G401.6 (cell line): ENCODE measurements at regions not wholly inside any gene's neighbourhood (a gene's known extent, or its start where the extent isn't known, plus 50 kb on each side); places are given as distances from the start of the nearest gene placed in this dataset.

Experiments used
- FAIRE-seq: peaks from 2 replicates; lab custom pipeline; 2012; peaks lifted over from hg19 to GRCh38; lab: Jason Lieb, UNC

- FAIRE-seq = no peak
Measured at GRCh38 chr13:105285526-105285925, 1249.9 kb downstream of the EFNB2 start.

DNA sequence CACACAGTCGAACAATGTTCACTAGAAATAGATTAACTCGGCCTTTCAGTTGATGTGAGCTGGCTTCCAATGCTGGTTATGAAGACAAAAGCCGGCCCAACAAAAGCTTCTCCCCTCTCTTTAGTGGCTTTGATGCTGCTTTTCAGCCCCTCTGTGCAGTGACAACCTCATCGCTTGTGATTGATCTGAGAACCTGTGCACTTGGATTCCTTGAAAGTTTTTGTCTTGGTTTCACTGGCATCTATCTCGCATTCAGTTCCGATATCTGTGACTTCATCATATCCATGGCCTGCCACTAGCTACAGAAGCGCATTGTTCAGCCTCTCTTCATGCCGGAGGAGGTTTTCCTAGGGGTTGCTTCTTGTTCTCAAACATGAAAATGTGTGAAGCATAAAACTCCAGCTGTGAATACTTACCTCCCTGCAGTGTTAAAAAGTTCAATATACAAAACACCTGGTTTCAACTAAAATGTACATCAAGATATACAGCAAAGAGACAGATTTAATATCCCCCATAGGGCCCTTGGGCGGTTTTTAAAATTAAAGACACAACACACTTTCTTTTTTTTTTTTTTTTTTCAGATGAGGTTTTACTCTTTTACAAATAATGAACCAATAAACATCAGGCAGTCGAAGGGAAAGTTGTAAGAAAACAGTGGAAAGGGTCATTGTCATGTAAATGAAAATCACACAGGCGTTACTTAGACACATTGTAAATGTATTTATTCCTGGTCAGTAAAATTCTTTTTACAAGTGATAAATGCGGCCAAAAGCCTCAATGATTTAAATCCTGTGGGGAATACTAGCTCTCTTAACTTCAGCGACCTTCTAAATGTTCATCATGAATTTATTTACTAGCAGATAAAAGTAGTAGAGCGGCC is 1252.8 kb downstream of the EFNB2 start:
- no peak for FAIRE-seq

DNA sequence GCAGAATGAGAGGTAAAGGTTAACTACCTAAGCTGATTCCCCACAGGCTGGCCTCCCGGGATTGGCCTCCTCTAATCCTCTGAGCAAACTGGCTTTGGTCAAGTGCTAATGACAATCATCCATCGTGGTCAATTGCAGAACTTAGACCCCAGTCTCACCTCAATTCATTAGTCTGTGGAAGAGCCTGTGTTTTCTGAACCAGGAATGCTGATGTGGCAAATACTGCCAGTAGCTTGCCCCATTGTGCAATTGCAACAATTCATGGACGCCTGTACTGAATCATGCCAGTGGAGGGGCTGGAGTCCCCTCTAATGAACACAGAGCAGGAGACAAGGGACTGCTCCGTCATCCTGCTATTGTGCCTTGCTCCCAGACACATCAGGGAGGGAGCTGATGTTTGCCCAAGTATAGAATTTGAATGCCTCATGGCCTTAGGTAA is 1256.5 kb downstream of the EFNB2 start:
- FAIRE-seq = no peak

DNA sequence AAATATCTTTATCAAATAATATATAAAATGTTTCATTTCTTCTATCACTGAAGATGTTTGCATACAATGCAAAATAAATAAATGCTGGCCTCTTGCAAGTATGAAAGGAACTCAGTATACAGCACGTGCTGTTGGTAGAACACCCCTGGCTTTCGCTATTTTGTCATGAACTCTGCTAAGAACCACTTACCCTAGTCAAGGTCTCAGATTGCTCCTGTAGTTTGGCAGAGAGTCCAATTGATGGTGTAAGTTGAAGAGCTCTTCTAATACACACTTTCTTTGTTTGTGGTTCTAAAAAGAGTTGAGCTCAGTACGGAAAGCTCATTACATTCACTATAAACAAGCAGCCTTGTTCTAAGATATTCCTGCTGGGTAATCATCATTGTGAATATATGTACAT is 1258.9 kb downstream of the EFNB2 start:
- no peak for FAIRE-seq

DNA sequence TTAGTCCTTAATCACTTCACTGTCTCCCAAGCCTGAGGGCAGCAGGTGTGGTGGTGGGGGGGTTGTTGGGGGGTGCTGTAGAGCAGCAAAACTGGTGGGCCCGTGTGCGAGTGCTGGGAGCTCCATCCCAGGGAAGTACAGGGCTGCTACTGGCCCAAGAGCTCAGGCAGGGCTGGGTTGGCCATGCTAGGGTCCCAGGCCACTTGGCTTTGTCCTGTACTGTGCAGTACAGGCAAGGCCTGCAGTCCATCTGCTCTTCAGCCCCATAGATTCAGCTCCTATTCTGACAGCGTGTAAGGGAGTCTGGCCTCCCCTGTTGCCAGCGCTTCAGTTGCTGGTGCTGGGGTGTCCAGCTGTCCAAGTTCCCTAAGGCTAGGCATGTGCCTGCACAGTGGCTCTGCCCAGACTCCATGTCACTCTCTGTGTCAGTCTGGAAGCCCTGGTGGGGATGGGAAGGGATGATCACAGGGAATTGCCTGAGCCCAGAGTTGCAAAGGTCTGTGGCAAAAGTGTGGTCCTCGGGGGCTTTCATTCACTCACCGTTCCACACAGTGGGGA is 1261.7 kb downstream of the EFNB2 start:
- no peak for FAIRE-seq

GRCh38 chr13:105272660-105273631 is 1262.5 kb downstream of the EFNB2 start:
- FAIRE-seq = no peak

- no peak for FAIRE-seq
Measured at GRCh38 chr13:105266615-105267014, 1268.8 kb downstream of the EFNB2 start.

GRCh38 chr13:105262579-105262978 is 1272.9 kb downstream of the EFNB2 start:
- no peak for FAIRE-seq

DNA sequence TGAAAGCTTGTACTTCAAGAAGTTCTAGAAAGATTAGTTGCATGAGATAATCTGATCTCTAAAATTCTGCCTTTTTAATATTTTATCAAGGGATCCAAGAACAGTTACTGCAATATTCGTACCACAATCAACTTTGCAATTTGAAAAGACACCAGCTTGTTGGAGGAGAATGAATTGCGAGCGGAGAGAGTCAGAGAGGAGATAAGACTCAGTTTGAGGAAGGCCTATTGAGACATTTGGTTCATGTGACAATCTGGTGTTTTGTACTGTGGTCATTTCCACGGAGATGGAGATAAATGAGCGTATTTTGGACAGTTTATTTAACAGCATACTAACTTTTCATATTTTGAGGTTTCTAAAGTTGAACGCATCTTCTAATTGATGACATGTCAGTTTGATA is 1276.0 kb downstream of the EFNB2 start:
- FAIRE-seq = no peak

- FAIRE-seq = no peak
Measured at GRCh38 chr13:105255472-105255871, 1280.0 kb downstream of the EFNB2 start.

DNA sequence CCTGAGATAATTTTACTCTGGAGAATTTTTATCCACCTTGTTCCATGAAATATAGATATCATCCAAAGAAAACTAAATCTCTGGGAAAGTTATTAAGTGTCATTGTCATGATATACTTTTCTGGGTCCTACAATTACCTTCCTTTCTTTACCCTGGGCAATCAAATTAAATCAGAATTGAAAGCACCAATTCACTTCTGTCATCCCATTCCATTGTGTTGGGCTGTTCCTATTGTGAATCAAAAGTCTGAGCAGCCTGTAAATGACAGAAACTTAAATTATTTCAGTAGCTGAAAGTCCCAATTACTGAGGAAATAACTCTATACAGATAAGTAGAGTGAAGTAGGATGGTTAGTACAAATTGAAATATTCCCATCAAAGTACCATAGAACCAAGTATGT is 1284.2 kb downstream of the EFNB2 start:
- no peak for FAIRE-seq

- no peak for FAIRE-seq
Measured at GRCh38 chr13:105247830-105248229, 1287.6 kb downstream of the EFNB2 start.

DNA sequence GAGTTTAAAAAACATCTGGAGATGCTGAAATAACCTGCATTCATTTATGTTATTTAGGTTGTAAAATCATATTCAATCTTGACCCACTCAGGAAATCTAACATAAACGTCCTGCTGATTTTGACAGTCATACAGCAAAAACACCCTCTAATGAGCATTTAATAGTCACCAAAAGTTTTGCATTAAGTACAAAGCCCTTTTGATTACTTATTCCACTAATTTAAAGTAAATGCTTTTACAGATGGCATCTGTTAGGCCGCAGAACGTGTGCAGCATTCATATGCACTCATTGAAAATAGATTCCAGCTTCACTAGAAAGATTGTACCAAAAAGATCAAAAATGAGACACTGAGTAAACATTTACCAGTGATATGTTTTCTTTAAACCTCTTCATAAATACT is 1295.1 kb downstream of the EFNB2 start:
- no peak for FAIRE-seq

DNA sequence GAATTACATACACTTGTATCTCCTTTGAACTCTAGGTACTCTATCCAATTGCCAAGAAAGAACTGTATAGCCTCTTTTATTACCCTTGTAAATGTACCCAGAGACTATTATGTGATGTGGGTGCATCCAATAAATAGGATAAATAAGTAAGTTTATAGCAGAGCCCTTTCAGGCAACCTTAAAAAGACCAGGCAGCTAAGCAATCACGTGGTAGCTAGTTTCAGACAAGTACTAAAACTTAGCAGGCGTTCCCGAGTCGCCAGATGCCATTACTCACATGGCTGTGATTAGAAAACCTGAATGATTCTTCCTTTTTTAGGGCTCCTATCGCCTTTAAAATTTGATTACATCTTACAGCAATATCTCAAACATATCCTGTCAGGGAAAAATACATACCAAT is 1303.0 kb downstream of the EFNB2 start:
- FAIRE-seq = no peak

- FAIRE-seq = no peak
Measured at GRCh38 chr13:105232006-105232405, 1303.5 kb downstream of the EFNB2 start.

DNA sequence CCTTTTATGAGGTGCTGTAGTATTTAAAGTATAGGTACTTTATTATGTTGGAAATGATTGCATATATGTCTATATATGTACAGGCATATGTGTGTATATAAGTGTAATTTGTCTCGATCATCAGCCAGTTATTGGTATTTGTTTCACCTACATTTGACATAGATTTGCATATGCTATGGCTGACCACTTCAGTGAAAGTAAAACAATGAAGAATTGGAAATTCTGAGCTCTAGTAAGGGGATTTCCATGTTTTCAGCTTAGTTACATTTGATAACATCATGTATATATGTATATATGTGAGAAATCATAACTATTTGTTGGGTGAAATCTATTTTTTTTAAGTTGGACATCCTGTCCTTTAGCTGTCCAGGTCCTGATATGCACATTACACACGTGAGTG is 1303.9 kb downstream of the EFNB2 start:
- no peak for FAIRE-seq

GRCh38 chr13:105220881-105221280 is 1314.6 kb downstream of the EFNB2 start:
- no peak for FAIRE-seq

DNA sequence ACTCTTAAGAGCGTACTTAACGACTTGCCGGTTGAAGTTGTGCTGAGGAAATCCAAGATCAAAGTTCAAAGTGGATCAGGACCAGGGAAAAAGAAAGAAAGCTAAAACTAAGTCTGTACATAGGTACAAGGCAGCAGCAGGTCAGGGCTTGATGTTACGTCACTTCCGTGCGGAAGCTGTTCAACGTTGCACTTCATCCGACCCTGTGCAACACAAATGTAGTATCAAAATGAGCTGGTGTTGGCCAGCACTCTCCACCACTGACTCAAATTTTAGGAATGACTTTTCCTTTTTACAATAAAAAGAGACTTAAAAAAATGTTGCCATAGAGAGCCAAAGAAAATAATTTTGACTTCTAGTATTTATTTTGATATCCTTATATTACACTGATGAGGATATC is 1315.4 kb downstream of the EFNB2 start:
- no peak for FAIRE-seq

- FAIRE-seq = no peak
Measured at GRCh38 chr13:105219651-105220050, 1315.8 kb downstream of the EFNB2 start.

GRCh38 chr13:105213512-105213911 is 1322.0 kb downstream of the EFNB2 start:
- FAIRE-seq = no peak

GRCh38 chr13:105207572-105208293 is 1327.7 kb downstream of the EFNB2 start:
- no peak for FAIRE-seq

DNA sequence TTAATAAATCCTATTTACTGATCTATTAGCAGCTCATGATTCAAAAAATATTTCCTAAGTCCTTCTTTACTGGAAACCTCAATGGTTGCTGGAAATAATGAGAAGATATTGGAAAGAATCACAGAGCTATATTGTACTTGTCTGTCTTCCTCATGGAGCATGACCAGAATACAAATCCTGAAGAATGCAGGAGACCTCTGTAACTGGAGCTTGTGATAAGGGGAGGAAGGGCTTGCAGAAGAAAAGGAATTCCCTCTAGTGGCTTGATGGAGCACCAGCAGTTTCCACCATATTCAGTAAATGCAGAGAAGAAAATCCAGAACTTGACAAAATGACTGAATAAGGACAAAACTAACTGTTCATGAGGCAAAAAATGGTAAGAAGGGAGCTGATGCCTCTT is 1333.1 kb downstream of the EFNB2 start:
- FAIRE-seq = no peak
